HEK293T (cell line): ENCODE measurements at regions not wholly inside any gene's neighbourhood (a gene's known extent, or its start where the extent isn't known, plus 50 kb on each side); places are given as distances from the start of the nearest gene placed in this dataset.
"Not testable (repeated sequence)": the region's sequence is repeated elsewhere in the genome, so short reads cannot be mapped to it uniquely, and the experiment has no call there.

Experiments
- CTCF ChIA-PET: fragments of 350-600 bp; formaldehyde crosslinking; extraction: SDS; loops from one replicate; lab custom pipeline; 2021; ENCODE audit warnings: antibody characterized with exemption, inconsistent platforms; lab: Yijun Ruan, JAX
- POLR2A ChIA-PET: fragments of 350-600 bp; formaldehyde crosslinking; extraction: SDS; loops from one replicate; lab custom pipeline; 2020; ENCODE audit warnings: antibody characterized with exemption, inconsistent platforms; lab: Yijun Ruan, JAX
- DNase-seq: peaks from one replicate; pipeline ENCODE4 v3.0.0; 2012; ENCODE audit warnings: mixed read lengths; ENCODE audit errors: extremely low spot score
- ARNT ChIP-seq: fragments of 450-650 bp; IDR thresholded peaks from 2 replicates; pipeline ENCODE4 v1.6.1; 2017; ENCODE audit warnings: mild to moderate bottlenecking
- BHLHE40 ChIP-seq: fragments of 450-650 bp; IDR thresholded peaks from 2 replicates; pipeline ENCODE4 v1.6.1; 2016; ENCODE audit warnings: mild to moderate bottlenecking, moderate library complexity, borderline replicate concordance
- CTBP1 ChIP-seq: fragments of 450-650 bp; IDR thresholded peaks from 2 replicates; pipeline ENCODE4 v1.6.1; 2016; ENCODE audit warnings: borderline replicate concordance
- ELF4 ChIP-seq: fragments of 450-650 bp; IDR thresholded peaks from 2 replicates; pipeline ENCODE4 v1.6.1; 2017; ENCODE audit warnings: antibody characterized with exemption
- FOXA1 ChIP-seq: fragments of 450-650 bp; IDR thresholded peaks from 2 replicates; pipeline ENCODE4 v1.6.1; 2016; ENCODE audit warnings: mild to moderate bottlenecking
- FOXK2 ChIP-seq: fragments of 450-650 bp; IDR thresholded peaks from 2 replicates; pipeline ENCODE4 v1.6.1; 2016; ENCODE audit warnings: mild to moderate bottlenecking
- FOXM1 ChIP-seq: fragments of 450-650 bp; IDR thresholded peaks from 2 replicates; pipeline ENCODE4 v1.6.1; 2017; ENCODE audit warnings: mild to moderate bottlenecking, borderline replicate concordance
- HDGF ChIP-seq: fragments of 450-650 bp; IDR thresholded peaks from 2 replicates; pipeline ENCODE4 v1.6.1; 2017; ENCODE audit warnings: antibody characterized with exemption, borderline replicate concordance
- L3MBTL2 ChIP-seq: fragments of 450-650 bp; conservative IDR thresholded peaks from 2 replicates; pipeline ENCODE4 v1.6.1; 2016; ENCODE audit warnings: mild to moderate bottlenecking
- LEF1 ChIP-seq: fragments of 450-650 bp; IDR thresholded peaks from 2 replicates; pipeline ENCODE4 v1.6.1; 2017; ENCODE audit warnings: mild to moderate bottlenecking, borderline replicate concordance
- NFRKB ChIP-seq: fragments of 450-650 bp; IDR thresholded peaks from 2 replicates; pipeline ENCODE4 v1.6.1; 2016; ENCODE audit warnings: mild to moderate bottlenecking, moderate library complexity
- PKNOX1 ChIP-seq: fragments of 450-650 bp; IDR thresholded peaks from 2 replicates; pipeline ENCODE4 v1.6.1; 2016
- SP1 ChIP-seq: fragments of 450-650 bp; IDR thresholded peaks from 2 replicates; pipeline ENCODE4 v1.6.1; 2017
- SUZ12 ChIP-seq: fragments of 450-650 bp; IDR thresholded peaks from 2 replicates; pipeline ENCODE4 v1.6.1; 2016; ENCODE audit warnings: mild to moderate bottlenecking
- TARDBP ChIP-seq: fragments of 450-650 bp; IDR thresholded peaks from 2 replicates; pipeline ENCODE4 v1.6.1; 2016
- ZNF384 ChIP-seq: fragments of 450-650 bp; IDR thresholded peaks from 2 replicates; pipeline ENCODE4 v1.6.1; 2016

- TF ChIP-seq LEF1, result no peak
- TF ChIP-seq PKNOX1, result no peak
- TF ChIP-seq ELF4, result no peak
- no peak for TF ChIP-seq ARNT
- TF ChIP-seq ZNF384, result no peak
- TF ChIP-seq SP1, result no peak
- no peak for TF ChIP-seq HDGF
- TF ChIP-seq FOXK2, result no peak
- no peak for TF ChIP-seq NFRKB
- no peak for TF ChIP-seq FOXM1
- TF ChIP-seq FOXA1, result no peak
- no peak for TF ChIP-seq BHLHE40
- no peak for TF ChIP-seq L3MBTL2
- TF ChIP-seq TARDBP, result no peak
- no peak for TF ChIP-seq CTBP1
- TF ChIP-seq SUZ12, result no peak
- no peak for DNase-seq
- POLR2A ChIA-PET, result no interaction called here
- CTCF ChIA-PET, result no interaction called here
Measured at GRCh38 chr5:158234323-158235158, 375.6 kb upstream of the CLINT1 start.

DNA sequence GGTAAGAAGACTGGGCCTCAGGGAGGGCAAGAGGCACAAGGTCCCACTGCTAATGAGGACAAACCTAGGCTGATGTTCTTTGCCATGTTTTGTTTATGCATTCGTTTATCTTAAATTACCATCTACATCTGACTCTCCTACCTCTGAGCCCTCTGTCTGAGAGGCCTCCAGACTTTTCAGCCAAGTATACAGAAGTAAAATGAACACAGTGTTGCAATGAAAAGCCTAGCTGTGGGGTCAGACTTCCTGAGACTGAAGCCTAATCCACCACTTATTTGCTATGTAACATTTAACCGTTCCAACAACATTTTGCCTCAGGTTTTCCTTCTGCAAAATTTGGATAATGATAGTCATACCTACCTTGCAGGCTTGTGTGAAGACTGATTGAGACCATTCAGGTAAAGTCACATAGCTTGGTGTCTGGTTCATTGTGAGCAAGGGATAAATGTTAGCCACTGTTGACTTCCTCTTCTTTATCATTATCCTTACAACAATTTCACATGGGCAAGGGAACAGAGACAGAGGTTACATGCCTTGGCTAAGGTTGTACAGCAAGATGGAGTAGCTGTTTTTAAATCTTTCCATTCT is 374.9 kb upstream of the CLINT1 start:
- DNase-seq, result no peak
- POLR2A ChIA-PET, result no interaction called here
- CTCF ChIA-PET, result no interaction called here
- no peak for TF ChIP-seq FOXA1
- TF ChIP-seq FOXK2, result no peak
- no peak for TF ChIP-seq PKNOX1

DNA sequence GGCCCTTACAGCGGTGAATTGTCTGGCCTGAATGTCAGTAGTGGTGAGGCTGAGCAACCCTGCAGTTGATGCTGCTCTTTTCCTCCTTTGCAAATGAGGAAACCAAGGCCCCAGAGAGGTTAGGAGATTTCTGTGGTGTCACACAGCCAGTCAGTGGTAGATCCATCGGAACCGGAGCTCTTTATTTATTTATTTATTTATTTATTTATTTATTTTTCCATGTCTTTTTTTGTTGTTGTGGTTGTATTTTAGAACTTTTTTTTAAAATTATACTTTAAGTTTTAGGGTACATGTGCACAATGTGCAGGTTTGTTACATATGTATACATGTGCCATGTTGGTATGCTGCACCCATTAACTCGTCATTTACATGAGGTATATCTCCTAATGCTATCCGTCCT is 368.4 kb upstream of the CLINT1 start:
- CTCF ChIA-PET, DNase-seq, POLR2A ChIA-PET: not testable (repeated sequence)

GRCh38 chr5:158226496-158226895 is 367.6 kb upstream of the CLINT1 start:
- CTCF ChIA-PET, result no interaction called here
- DNase-seq, result no peak
- TF ChIP-seq LEF1 (no peak), TARDBP (no peak), PKNOX1 (no peak), FOXA1 (no peak), ZNF384 (no peak), ELF4 (no peak), SP1 (no peak), FOXM1 (no peak), CTBP1 (no peak)
- POLR2A ChIA-PET, result no interaction called here

DNA sequence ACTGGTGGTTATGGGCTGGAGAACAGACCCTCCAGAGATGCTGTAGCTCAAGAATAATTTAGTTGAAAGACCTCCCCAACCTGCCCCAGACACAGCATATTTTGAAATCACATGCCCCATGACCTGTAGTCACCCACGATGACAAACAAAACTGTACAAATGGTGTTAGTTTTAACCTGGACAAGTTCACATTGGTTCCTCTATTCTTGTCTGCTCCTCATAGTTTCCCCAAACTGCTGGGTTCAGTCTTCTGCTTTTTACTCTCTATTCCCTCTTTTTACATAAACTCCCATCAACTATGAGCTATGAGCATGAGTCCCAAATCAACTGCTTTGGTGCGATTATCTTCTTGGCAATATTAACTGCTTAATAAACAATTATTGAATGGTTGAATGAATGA is 365.3 kb upstream of the CLINT1 start:
- CTCF ChIA-PET, result no interaction called here
- no peak for DNase-seq
- POLR2A ChIA-PET, result interaction anchor here (0.6 kb wide), 1 partner anchor 41 kb away, joined by 3 read pairs; no protein-coding TSS in a partner anchor
- TF ChIP-seq HDGF (no peak), ARNT (no peak), TARDBP (no peak), SP1 (no peak), CTBP1 (no peak), ZNF384 (no peak), NFRKB (no peak), L3MBTL2 (no peak), FOXM1 (no peak), SUZ12 (no peak), ELF4 (no peak), FOXK2 (no peak)

- no peak for DNase-seq
- ChIA-PET CTCF (no interaction called here), POLR2A (no interaction called here)
- TF ChIP-seq TARDBP (no peak), PKNOX1 (no peak), NFRKB (no peak), L3MBTL2 (no peak), FOXA1 (no peak), FOXK2 (no peak), FOXM1 (no peak), SP1 (no peak), HDGF (no peak), SUZ12 (no peak), ARNT (no peak), CTBP1 (no peak)
Measured at GRCh38 chr5:158223054-158223600, 364.2 kb upstream of the CLINT1 start.
